H1 (cell line): ENCODE measurements at regions not wholly inside any gene's neighbourhood (a gene's known extent, or its start where the extent isn't known, plus 50 kb on each side); places are given as distances from the start of the nearest gene placed in this dataset.

Source experiments
- CTCF ChIA-PET: fragments of 300-600 bp; sonication (Branson Sonifier 250); formaldehyde crosslinking; loops from one replicate; lab custom pipeline; 2021; ENCODE audit not compliant: partially characterized antibody; lab: Charles Lee
- POLR2A ChIA-PET: fragments of 300-600 bp; sonication (Branson Sonifier 250); formaldehyde crosslinking; loops from one replicate; lab custom pipeline; 2021; ENCODE audit warnings: inconsistent platforms; ENCODE audit not compliant: partially characterized antibody; lab: Charles Lee
- DNase-seq, 2 experiments: peaks; one replicate each; pipeline versions ENCODE4 v3.0.0 to v3.0.0-alpha.2; 2010 to 2022; ENCODE audit warnings: low spot score in 2 of 2, low read depth in 1 of 2, mixed read lengths in 1 of 2
- FAIRE-seq: peaks from 2 replicates; lab custom pipeline; 2011; peaks lifted over from hg19 to GRCh38; lab: Jason Lieb, UNC
- H2AFZ ChIP-seq: 2 replicates; pipeline ENCODE4 v1.8.1; 2012; ENCODE audit warnings: low read length, inconsistent platforms
- H2AK5ac ChIP-seq: 2 replicates; pipeline ENCODE4 v1.6.1; 2013; ENCODE audit warnings: low read depth, low read length
- H2BK120ac ChIP-seq: replicated peaks from 2 replicates; pipeline ENCODE3; 2013; ENCODE audit warnings: low read depth, low read length, inconsistent platforms
- H2BK12ac ChIP-seq: 2 replicates; pipeline ENCODE4 v1.6.1; 2013; ENCODE audit warnings: low read depth, low read length
- H2BK15ac ChIP-seq: 2 replicates; pipeline ENCODE4 v1.6.1; 2013; ENCODE audit warnings: low read length
- H2BK20ac ChIP-seq: 2 replicates; pipeline ENCODE4 v1.6.1; 2013; ENCODE audit warnings: low read length
- H2BK5ac ChIP-seq: 2 replicates; pipeline ENCODE4 v1.6.1; 2013; ENCODE audit warnings: low read depth, low read length
- H3K14ac ChIP-seq: 2 replicates; pipeline ENCODE4 v1.6.1; 2013; ENCODE audit warnings: inconsistent platforms; ENCODE audit not compliant: insufficient read length
- H3K18ac ChIP-seq: 2 replicates; pipeline ENCODE4 v1.6.1; 2013; ENCODE audit warnings: low read length; ENCODE audit errors: extremely low read depth
- H3K23ac ChIP-seq: 2 replicates; pipeline ENCODE4 v1.6.1; 2013; ENCODE audit warnings: inconsistent platforms; ENCODE audit not compliant: insufficient read length
- H3K23me2 ChIP-seq: 2 replicates; pipeline ENCODE4 v1.6.1; 2013; ENCODE audit warnings: low read depth, low read length
- H3K27ac ChIP-seq: 2 replicates; pipeline ENCODE4 v1.6.1; 2011; ENCODE audit warnings: low read depth, low read length, inconsistent platforms
- H3K27me3 ChIP-seq, 4 experiments: replicated peaks in 1 of 4; 1 replicate in 1 of 4; 2 replicates in 3 of 4; pipeline versions ENCODE4 v1.6.1 to v1.8.1; 2011 to 2013; ENCODE audit warnings: low read length in 3 of 4, mild to moderate bottlenecking in 3 of 4, inconsistent platforms in 2 of 4, mixed read lengths in 2 of 4, moderate library complexity in 1 of 4; ENCODE audit not compliant: control insufficient read depth in 3 of 4, insufficient read depth in 3 of 4; ENCODE audit errors: extremely low read depth in 1 of 4
- H3K36me3 ChIP-seq, 4 experiments: 2 replicates each; pipeline versions ENCODE4 v1.6.1 to v1.8.1; 2011 to 2013; ENCODE audit warnings: mild to moderate bottlenecking in 4 of 4, low read length in 3 of 4, moderate library complexity in 2 of 4, control low read depth in 1 of 4, inconsistent platforms in 1 of 4; ENCODE audit not compliant: insufficient read depth in 4 of 4, control insufficient read depth in 2 of 4
- H3K4ac ChIP-seq: replicated peaks from 2 replicates; pipeline ENCODE3; 2013; ENCODE audit warnings: low read length, low read depth, mixed read lengths, inconsistent platforms; ENCODE audit not compliant: insufficient read length
- H3K4me1 ChIP-seq, 4 experiments: replicated peaks in 1 of 4; 1 replicate in 1 of 4; 2 replicates in 3 of 4; pipeline versions ENCODE4 v1.6.1 to v1.8.1; 2011 to 2013; ENCODE audit warnings: low read length in 3 of 4, inconsistent platforms in 2 of 4, mixed read lengths in 1 of 4; ENCODE audit not compliant: insufficient read depth in 4 of 4, control insufficient read depth in 3 of 4
- H3K4me2 ChIP-seq, 2 experiments: 2 replicates each; pipeline versions ENCODE4 v1.6.1 to v1.8.1; 2011 to 2013; ENCODE audit warnings: low read depth in 2 of 2, low read length in 2 of 2, control low read depth in 1 of 2, inconsistent platforms in 1 of 2, mild to moderate bottlenecking in 1 of 2; ENCODE audit not compliant: insufficient read depth in 1 of 2
- H3K4me3 ChIP-seq, 4 experiments: fragments of 200-600, 300-600 bp in 1 of 4; sonication (generic), shearing (Covaris generic), sonication (Bioruptor Twin) in 1 of 4; 2 replicates each; pipeline versions ENCODE4 v1.5.1 to v1.8.1; 2011 to 2016; ENCODE audit warnings: low read length in 4 of 4, low read depth in 3 of 4, control low read depth in 2 of 4, inconsistent platforms in 2 of 4, mild to moderate bottlenecking in 2 of 4, mixed read lengths in 1 of 4, moderate library complexity in 1 of 4; ENCODE audit not compliant: insufficient read depth in 2 of 4; ENCODE audit errors: extremely low read depth in 1 of 4
- H3K56ac ChIP-seq: replicated peaks from 2 replicates; pipeline ENCODE3; 2013; ENCODE audit warnings: low read depth, mild to moderate bottlenecking, mixed read lengths, low read length, inconsistent platforms; ENCODE audit not compliant: insufficient read length
- H3K79me1 ChIP-seq: 2 replicates; pipeline ENCODE4 v1.6.1; 2013; ENCODE audit warnings: low read depth, low read length, control low read depth
- H3K79me2 ChIP-seq, 2 experiments: 2 replicates each; pipeline versions ENCODE4 v1.6.1 to v1.8.1; 2012 to 2013; ENCODE audit warnings: low read length in 2 of 2, mild to moderate bottlenecking in 2 of 2, inconsistent platforms in 1 of 2; ENCODE audit not compliant: insufficient read depth in 2 of 2, control insufficient read depth in 1 of 2
- H3K9ac ChIP-seq, 4 experiments: replicated peaks in 1 of 4; 1 replicate in 1 of 4; 2 replicates in 3 of 4; pipeline versions ENCODE4 v1.6.1 to v1.8.1; 2011 to 2013; ENCODE audit warnings: low read depth in 3 of 4, low read length in 3 of 4, control low read depth in 2 of 4, mild to moderate bottlenecking in 2 of 4, moderate library complexity in 2 of 4, inconsistent platforms in 1 of 4; ENCODE audit errors: extremely low read depth in 1 of 4
- H3K9me3 ChIP-seq, 2 experiments: 2 replicates each; pipeline versions ENCODE4 v1.6.1 to v1.8.1; 2012 to 2013; ENCODE audit warnings: mild to moderate bottlenecking in 2 of 2, moderate library complexity in 2 of 2, control low read depth in 1 of 2, inconsistent platforms in 1 of 2, low read depth in 1 of 2, low read length in 1 of 2, mixed read lengths in 1 of 2; ENCODE audit not compliant: insufficient read depth in 2 of 2
- H4K20me1 ChIP-seq, 2 experiments: replicated peaks in 1 of 2; 2 replicates each; pipeline versions ENCODE3 to v1.8.1; 2011 to 2013; ENCODE audit warnings: inconsistent platforms in 2 of 2, low read length in 2 of 2, mild to moderate bottlenecking in 1 of 2; ENCODE audit not compliant: insufficient read depth in 2 of 2, control insufficient read depth in 1 of 2
- H4K5ac ChIP-seq: 2 replicates; pipeline ENCODE4 v1.6.1; 2013; ENCODE audit warnings: low read length, low read depth, mixed read lengths, inconsistent platforms; ENCODE audit not compliant: insufficient read length
- H4K8ac ChIP-seq: 2 replicates; pipeline ENCODE4 v1.8.0; 2013; ENCODE audit warnings: mild to moderate bottlenecking, moderate library complexity, low read length, inconsistent platforms; ENCODE audit not compliant: insufficient read depth; ENCODE audit errors: extremely low read depth
- H4K91ac ChIP-seq: replicated peaks from 2 replicates; pipeline ENCODE3; 2013; ENCODE audit warnings: low read length, mixed read lengths, inconsistent platforms; ENCODE audit not compliant: insufficient read length
- CREB1 ChIP-seq: IDR thresholded peaks from 2 replicates; pipeline ENCODE4 v1.6.1; 2012; ENCODE audit warnings: inconsistent platforms
- JUN ChIP-seq: IDR thresholded peaks from 2 replicates; pipeline ENCODE4 v1.6.1; 2011; ENCODE audit warnings: low read depth, mild to moderate bottlenecking, improper control_type of control experiment, low read length
- KDM5A ChIP-seq: fragments of 200-600 bp; IDR thresholded peaks from 2 replicates; pipeline ENCODE4 v1.7.1; 2012; ENCODE audit warnings: mild to moderate bottlenecking, low read length, inconsistent platforms, mixed read lengths
- NANOG ChIP-seq: IDR thresholded peaks from 2 replicates; pipeline ENCODE4 v1.6.1; 2011; ENCODE audit warnings: low read length, low read depth, mild to moderate bottlenecking, inconsistent platforms; ENCODE audit not compliant: insufficient read depth, poor library complexity, severe bottlenecking
- NRF1 ChIP-seq: IDR thresholded peaks from 2 replicates; pipeline ENCODE4 v1.6.1; 2011; ENCODE audit warnings: mild to moderate bottlenecking, low read depth, low read length, improper control_type of control experiment
- RAD21 ChIP-seq, 2 experiments: IDR thresholded peaks in 1 of 2; conservative IDR thresholded peaks in 1 of 2; 2 replicates each; pipeline ENCODE4 v1.6.1; 2011; ENCODE audit warnings: low read depth in 2 of 2, low read length in 2 of 2, improper control_type of control experiment in 1 of 2, inconsistent platforms in 1 of 2, mild to moderate bottlenecking in 1 of 2, moderate library complexity in 1 of 2
- SIN3A ChIP-seq, 2 experiments: IDR thresholded peaks in 1 of 2; conservative IDR thresholded peaks in 1 of 2; 2 replicates each; pipeline ENCODE4 v1.6.1; 2011 to 2012; ENCODE audit warnings: low read length in 2 of 2, improper control_type of control experiment in 1 of 2, low read depth in 1 of 2, mild to moderate bottlenecking in 1 of 2
- SP1 ChIP-seq: IDR thresholded peaks from 2 replicates; pipeline ENCODE4 v1.6.1; 2011; ENCODE audit warnings: low read depth, low read length
- SUZ12 ChIP-seq: fragments of 200-600 bp; sonication (generic); IDR thresholded peaks from 2 replicates; pipeline ENCODE4 v1.6.1; 2012; ENCODE audit warnings: mild to moderate bottlenecking, inconsistent platforms, low read length, moderate library complexity, mixed read lengths
- TEAD4 ChIP-seq: IDR thresholded peaks from 2 replicates; pipeline ENCODE4 v1.6.1; 2012; ENCODE audit warnings: low read depth, low read length, inconsistent platforms, mixed read lengths
- WGBS, 2 experiments: shearing (Covaris generic) in 1 of 2; methylation state at CpG; one replicate each; pipeline versions ENCODE4 v1.1.6 to v1.1.7; 2013 to 2015; ENCODE audit warnings: low lambda C conversion rate in 2 of 2, mixed read lengths in 2 of 2, inconsistent platforms in 1 of 2, low coverage in 1 of 2, missing lambda C conversion rate in 1 of 2; ENCODE audit not compliant: insufficient replicate concordance in 2 of 2, insufficient coverage in 1 of 2, insufficient read length in 1 of 2; ENCODE audit errors: extremely low coverage in 1 of 2, missing lambda C conversion rate in 1 of 2; 5-methylcytosine and 5-hydroxymethylcytosine counted together
- TF ChIP-seq, protein P1 (sequence below): IDR thresholded peaks from 2 replicates; pipeline ENCODE4 v1.6.1; 2011; ENCODE audit warnings: low read length, improper control_type of control experiment

DNA sequence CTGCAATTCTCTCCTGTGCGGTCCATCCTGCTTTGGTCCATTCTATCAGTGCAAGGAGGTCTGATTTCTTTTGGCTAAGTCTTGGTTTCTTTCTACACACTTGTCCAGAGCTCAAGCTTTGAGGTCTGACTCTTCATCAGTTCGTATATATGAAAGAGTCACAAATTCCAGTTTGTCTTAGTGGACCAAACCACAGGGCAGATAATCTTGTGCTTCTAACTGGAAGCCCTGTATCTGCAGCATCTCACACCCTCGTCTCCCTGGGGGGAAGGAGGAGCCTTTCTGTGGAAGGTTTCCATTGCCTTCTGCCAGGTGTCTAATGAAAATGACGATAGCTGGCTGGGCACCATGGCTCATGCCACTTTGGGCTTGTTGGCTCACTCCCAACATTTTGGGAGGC lies 148.5 kb downstream of the SPP2 start:
- no peak overlapping the region for H4K8ac ChIP-seq
- ChIA-PET CTCF (interaction anchor here (1.2 kb wide), 1 partner anchor 10 kb away, joined by 4 read pairs; no protein-coding TSS in a partner anchor), POLR2A (no interaction called here)
- no peak overlapping the region for H2BK20ac ChIP-seq
- no peak overlapping the region for H2BK5ac ChIP-seq
- TF ChIP-seq NRF1 (no peak), JUN (no peak), TEAD4 (no peak), SIN3A (conservative IDR thresholded peaks at IDR 0.05 in 1 of 2, IDR thresholded peaks at IDR 0.05 in 1 of 2; ENCODE audit: low read depth in 1 of 2, low read length in 2 of 2) (no peak), NANOG (no peak), KDM5A (no peak), RAD21 (IDR thresholded peaks at IDR 0.05 in 1 of 2, conservative IDR thresholded peaks at IDR 0.05 in 1 of 2; ENCODE audit: low read depth in 2 of 2, low read length in 2 of 2) (no peak), CREB1 (no peak), SUZ12 (no peak), SP1 (no peak)
- TF ChIP-seq, protein P1, sequence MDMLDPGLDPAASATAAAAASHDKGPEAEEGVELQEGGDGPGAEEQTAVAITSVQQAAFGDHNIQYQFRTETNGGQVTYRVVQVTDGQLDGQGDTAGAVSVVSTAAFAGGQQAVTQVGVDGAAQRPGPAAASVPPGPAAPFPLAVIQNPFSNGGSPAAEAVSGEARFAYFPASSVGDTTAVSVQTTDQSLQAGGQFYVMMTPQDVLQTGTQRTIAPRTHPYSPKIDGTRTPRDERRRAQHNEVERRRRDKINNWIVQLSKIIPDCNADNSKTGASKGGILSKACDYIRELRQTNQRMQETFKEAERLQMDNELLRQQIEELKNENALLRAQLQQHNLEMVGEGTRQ, result no peak
- no peak overlapping the region for H4K91ac ChIP-seq
- no peaks in the 10 kb centered on the region for H3K27me3 ChIP-seq
- WGBS, 2 experiments, result 98% methylated on average over 4 of the region's 4 CpGs; no CpG with 5 or more reads in 1 of the 2 experiments
- H4K5ac ChIP-seq, result no peak overlapping the region
- no peak overlapping the region for H2BK120ac ChIP-seq
- no peak overlapping the region for H2BK12ac ChIP-seq
- H3K36me3 ChIP-seq, result no peaks in the 10 kb centered on the region
- H3K56ac ChIP-seq, result no peak overlapping the region
- H3K4me3 ChIP-seq, result no peak overlapping the region
- H3K79me1 ChIP-seq, result no peaks in the 10 kb centered on the region
- no peak for DNase-seq
- H3K9me3 ChIP-seq, result peaks cover 6 to 11% of the 10 kb centered on the region in 2 experiments; a peak in 3 of 4 replicates
- no peak overlapping the region for H3K4ac ChIP-seq
- H3K27ac ChIP-seq, result no peak overlapping the region
- H4K20me1 ChIP-seq, result no peaks in the 10 kb centered on the region
- H2BK15ac ChIP-seq, result no peak overlapping the region
- no peaks in the 10 kb centered on the region for H3K79me2 ChIP-seq
- no peak for FAIRE-seq
- H3K18ac ChIP-seq, result no peak overlapping the region
- no peak overlapping the region for H3K4me2 ChIP-seq
- H3K14ac ChIP-seq, result no peak overlapping the region
- no peaks in the 10 kb centered on the region; the same call in 1 of the 2 replicates for H3K23me2 ChIP-seq
- H2AK5ac ChIP-seq, result no peak overlapping the region
- no peaks in the 10 kb centered on the region for H3K4me1 ChIP-seq
- no peak overlapping the region for H3K9ac ChIP-seq
- H2AFZ ChIP-seq, result no peak overlapping the region
- H3K23ac ChIP-seq, result no peak overlapping the region
